Skeletal muscle tissue (tissue), 3 donors: ENCODE measurements at regions not wholly inside any gene's neighbourhood (a gene's known extent, or its start where the extent isn't known, plus 50 kb on each side); places are given as distances from the start of the nearest gene placed in this dataset.

ENCODE experiments used
- H3K27ac ChIP-seq: one replicate; pipeline ENCODE4 v1.7.0; 2013; ENCODE audit warnings: mild to moderate bottlenecking, low read depth, low read length, inconsistent platforms
- H3K27me3 ChIP-seq, 3 donors: one replicate each; pipeline ENCODE4 v1.7.0; 2013; ENCODE audit warnings: low read length in 3 of 3; ENCODE audit not compliant: control insufficient read depth in 3 of 3, insufficient read depth in 3 of 3
- H3K36me3 ChIP-seq, 3 donors: one replicate each; pipeline ENCODE4 v1.7.0; 2013; ENCODE audit warnings: low read length in 3 of 3; ENCODE audit not compliant: control insufficient read depth in 3 of 3, insufficient read depth in 3 of 3
- H3K4me1 ChIP-seq, 3 donors: one replicate each; pipeline ENCODE4 v1.7.0; 2013; ENCODE audit warnings: low read length in 3 of 3, mild to moderate bottlenecking in 3 of 3; ENCODE audit not compliant: control insufficient read depth in 3 of 3, insufficient read depth in 3 of 3
- H3K4me3 ChIP-seq, 3 donors: one replicate each; pipeline ENCODE4 v1.7.0; 2013; ENCODE audit warnings: low read length in 3 of 3
- H3K9ac ChIP-seq, 3 donors: one replicate each; pipeline ENCODE4 v1.7.0; 2013; ENCODE audit warnings: low read length in 3 of 3, mild to moderate bottlenecking in 3 of 3, moderate library complexity in 2 of 3, low read depth in 1 of 3
- H3K9me3 ChIP-seq, 3 donors: one replicate each; pipeline ENCODE4 v1.7.0; 2013; ENCODE audit warnings: low read length in 3 of 3; ENCODE audit not compliant: control insufficient read depth in 3 of 3
- donor health status: Osteomylitis.

DNA sequence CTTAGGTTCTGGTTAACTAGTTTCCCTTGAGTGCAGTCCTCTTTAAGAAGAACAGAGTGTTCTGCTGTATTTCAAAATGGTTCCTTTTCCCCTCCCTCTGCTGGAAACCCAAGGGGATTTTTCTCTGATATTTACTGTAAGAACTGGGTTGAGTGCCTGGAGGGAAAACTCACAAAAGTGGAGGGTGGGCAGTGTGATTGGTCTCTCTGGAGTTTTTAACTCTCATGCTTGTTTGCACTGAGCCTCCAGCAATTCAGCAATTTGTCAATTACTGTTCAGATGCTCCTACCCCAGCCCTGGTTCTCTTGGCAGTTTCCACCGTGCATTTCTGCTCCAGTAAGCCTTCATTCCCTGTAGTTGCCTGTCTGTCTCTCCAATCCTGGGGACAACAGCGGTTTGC is 273.4 kb upstream of the SORCS1 start:
- Histone ChIP-seq H3K4me3 (no peak overlapping the region), H3K27me3 (no peaks in the 10 kb centered on the region)

DNA sequence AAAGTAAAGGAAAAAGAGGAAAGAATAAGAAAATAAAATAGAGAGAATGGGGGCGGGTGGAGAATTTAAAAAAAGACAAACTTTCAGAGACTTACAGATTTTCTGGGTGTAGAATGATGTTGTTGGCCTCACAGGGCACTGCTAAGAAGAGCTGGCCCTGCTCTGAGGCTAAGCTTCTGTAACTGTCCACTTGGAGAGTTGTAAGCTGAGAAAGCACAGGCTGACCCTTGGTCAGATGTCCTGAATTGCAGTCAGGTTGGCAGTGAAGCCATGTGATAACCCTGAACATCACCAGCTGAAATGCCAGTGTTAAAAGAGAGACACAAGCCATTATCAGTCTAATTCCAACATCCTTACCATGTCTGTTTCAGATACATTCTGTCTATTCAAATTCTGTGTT is 272.1 kb upstream of the SORCS1 start:
- H3K4me3 ChIP-seq, result no peak overlapping the region
- H3K27me3 ChIP-seq, result no peaks in the 10 kb centered on the region
- H3K9ac ChIP-seq, result no peak overlapping the region
- no peaks in the 10 kb centered on the region for H3K9me3 ChIP-seq
- no peaks in the 10 kb centered on the region for H3K36me3 ChIP-seq
- no peak overlapping the region for H3K27ac ChIP-seq
- no peaks in the 10 kb centered on the region for H3K4me1 ChIP-seq

More for the DNA sequence above, 273.4 kb upstream of the SORCS1 start:
- Histone ChIP-seq H3K4me1 (no peaks in the 10 kb centered on the region), H3K9ac (no peak overlapping the region), H3K27ac (no peak overlapping the region), H3K36me3 (no peaks in the 10 kb centered on the region), H3K9me3 (no peaks in the 10 kb centered on the region)

DNA sequence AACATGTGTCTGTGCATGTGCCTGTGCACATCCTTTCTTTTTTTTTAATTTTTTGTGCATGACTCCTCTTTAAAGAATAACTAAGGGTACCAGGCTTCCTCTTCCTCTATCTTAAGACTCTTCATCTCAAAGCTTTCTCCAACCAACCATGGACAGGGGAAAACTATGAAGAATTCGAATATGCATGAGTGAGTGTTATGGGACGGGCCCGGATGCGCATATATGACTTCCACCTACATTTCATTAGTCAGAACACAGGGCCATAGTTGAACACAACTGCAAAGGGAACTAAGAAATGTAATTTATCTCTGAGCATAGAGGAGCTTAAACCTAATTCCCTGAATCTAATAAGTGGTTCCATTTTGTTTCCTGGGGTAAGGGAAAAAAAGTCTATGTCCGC is 270.3 kb upstream of the SORCS1 start:
- Histone ChIP-seq H3K36me3 (no peaks in the 10 kb centered on the region), H3K4me1 (no peaks in the 10 kb centered on the region), H3K27ac (no peak overlapping the region), H3K9ac (no peak overlapping the region), H3K9me3 (no peaks in the 10 kb centered on the region), H3K27me3 (no peaks in the 10 kb centered on the region), H3K4me3 (no peak overlapping the region)

DNA sequence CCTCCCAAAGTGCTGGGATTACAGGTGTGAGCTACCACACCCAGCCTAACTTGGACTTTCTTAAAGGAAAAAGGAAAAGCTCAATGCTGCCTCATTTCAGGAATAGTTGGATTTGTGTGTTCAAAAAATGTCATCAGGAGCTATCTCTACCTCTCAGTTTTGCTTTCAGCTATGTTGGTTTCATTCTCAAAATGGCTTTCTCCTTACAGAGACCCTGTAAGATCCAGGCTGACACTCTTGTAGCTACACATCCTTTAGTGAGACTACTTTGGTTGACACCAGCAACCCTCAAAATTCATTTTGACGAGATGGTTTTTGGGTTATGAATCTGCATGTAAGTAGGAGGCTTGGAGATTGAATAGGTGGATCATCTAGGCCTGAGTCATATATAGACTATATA is 269.7 kb upstream of the SORCS1 start:
- H3K4me1 ChIP-seq, result no peaks in the 10 kb centered on the region
- H3K27ac ChIP-seq, result no peak overlapping the region
- H3K4me3 ChIP-seq, result no peak overlapping the region
- no peaks in the 10 kb centered on the region for H3K36me3 ChIP-seq
- H3K9ac ChIP-seq, result no peak overlapping the region
- H3K27me3 ChIP-seq, result no peaks in the 10 kb centered on the region
- H3K9me3 ChIP-seq, result no peaks in the 10 kb centered on the region

DNA sequence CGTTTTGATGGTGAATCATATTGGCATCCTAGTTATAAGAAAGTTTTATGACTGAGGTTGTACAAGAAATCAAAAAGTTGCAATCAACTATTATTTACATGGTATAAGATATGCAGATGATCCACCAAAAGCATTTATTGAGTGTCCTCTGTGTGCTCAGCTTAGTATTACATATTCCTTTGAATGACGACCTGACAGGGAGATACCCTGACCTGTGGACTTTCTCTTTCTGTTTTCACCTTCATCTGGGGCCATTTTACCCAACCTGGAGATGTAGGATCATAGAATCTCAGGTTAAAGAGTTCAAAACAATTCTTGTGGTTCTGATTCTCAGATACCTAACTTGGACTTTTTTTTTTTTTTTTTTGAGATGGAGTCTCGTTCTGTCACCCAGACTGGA is 269.1 kb upstream of the SORCS1 start:
- H3K4me1 ChIP-seq, result no peaks in the 10 kb centered on the region
- no peaks in the 10 kb centered on the region for H3K36me3 ChIP-seq
- no peak overlapping the region for H3K27ac ChIP-seq
- H3K4me3 ChIP-seq, result no peak overlapping the region
- H3K9me3 ChIP-seq, result no peaks in the 10 kb centered on the region
- H3K27me3 ChIP-seq, result no peaks in the 10 kb centered on the region
- H3K9ac ChIP-seq, result no peak overlapping the region

DNA sequence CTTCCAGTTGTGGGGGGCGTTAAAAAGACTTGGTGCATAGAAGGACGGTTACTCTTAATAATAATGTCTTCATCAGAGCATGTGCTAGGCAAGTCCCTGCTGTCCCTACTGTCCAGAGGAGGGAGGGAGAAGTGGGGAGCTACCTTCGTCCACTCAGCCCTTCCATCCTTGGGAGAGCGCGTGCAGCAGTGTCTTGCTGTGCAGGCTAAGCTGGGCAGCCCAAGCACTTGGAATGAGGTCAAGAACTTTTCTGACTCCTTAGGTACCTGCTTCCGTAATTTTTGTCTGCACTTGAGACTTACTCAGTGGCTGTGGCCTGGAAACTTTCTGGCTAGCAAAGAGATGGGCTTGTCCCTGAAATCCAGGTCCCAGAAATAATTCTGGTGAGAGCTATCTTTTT is 265.9 kb upstream of the SORCS1 start:
- Histone ChIP-seq H3K36me3 (no peaks in the 10 kb centered on the region), H3K27ac (no peak overlapping the region), H3K27me3 (no peaks in the 10 kb centered on the region), H3K9ac (no peak overlapping the region), H3K9me3 (no peaks in the 10 kb centered on the region), H3K4me1 (peaks cover 0 to 4% (median 0%) of the 10 kb centered on the region in 3 donors), H3K4me3 (no peak overlapping the region)

DNA sequence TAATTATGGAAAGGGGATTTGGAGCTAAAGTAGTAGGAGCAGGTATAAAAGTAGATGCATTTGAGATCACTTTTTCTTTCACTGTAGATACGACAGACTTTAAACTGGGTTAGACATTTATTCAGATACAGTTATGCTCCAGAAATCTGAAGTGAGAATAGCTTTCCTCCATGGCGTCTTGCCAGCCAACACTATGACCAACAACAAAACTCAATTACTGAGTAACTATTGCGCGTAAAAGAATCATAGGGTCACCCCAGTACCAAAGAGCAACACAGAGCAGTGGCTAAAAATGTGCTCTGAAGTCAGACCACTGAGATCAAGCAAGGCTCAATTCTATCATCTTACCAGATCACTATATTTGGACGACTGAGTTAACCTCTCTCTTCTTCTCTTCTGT is 262.5 kb upstream of the SORCS1 start:
- Histone ChIP-seq H3K27me3 (no peaks in the 10 kb centered on the region), H3K4me1 (peaks cover 0 to 4% (median 0%) of the 10 kb centered on the region in 3 donors), H3K27ac (no peak overlapping the region), H3K9ac (no peak overlapping the region), H3K36me3 (no peaks in the 10 kb centered on the region), H3K9me3 (no peaks in the 10 kb centered on the region), H3K4me3 (no peak overlapping the region)

DNA sequence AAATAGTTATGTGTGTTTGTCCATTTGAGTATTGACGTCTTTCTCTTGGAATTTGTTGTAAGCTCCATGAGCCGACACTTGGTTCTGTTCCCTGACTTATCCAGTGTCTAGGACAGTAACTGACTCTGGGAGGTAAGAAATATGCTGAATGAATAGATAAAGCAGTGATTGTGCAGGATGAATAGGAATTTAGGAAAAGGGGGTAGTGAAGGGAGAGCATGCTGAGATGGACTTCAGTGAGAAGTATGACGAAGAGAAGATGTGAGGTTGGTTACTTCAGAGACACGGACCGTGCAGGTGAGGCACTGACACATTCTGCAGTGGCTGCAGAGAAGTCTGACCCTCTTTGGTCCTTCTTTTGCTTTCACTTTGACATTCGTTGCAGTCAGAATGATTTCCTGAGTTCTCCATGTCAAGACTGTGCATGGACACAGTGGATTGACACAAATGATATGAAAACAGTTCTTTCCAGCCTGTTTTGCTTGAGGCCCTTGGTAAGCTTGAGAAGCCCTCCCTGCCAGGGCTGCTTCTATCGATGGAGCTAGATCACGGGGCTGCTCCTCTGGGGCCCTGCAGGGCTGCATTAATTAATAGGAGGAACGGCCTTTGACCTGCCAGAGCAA is 261.5 kb upstream of the SORCS1 start:
- Histone ChIP-seq H3K4me1 (peaks cover 0 to 4% (median 0%) of the 10 kb centered on the region in 3 donors), H3K36me3 (no peaks in the 10 kb centered on the region), H3K27me3 (no peaks in the 10 kb centered on the region), H3K9ac (no peak overlapping the region), H3K4me3 (peak overlapping the region in 1 of 3 donors; percentile 22), H3K9me3 (no peaks in the 10 kb centered on the region), H3K27ac (no peak overlapping the region)

DNA sequence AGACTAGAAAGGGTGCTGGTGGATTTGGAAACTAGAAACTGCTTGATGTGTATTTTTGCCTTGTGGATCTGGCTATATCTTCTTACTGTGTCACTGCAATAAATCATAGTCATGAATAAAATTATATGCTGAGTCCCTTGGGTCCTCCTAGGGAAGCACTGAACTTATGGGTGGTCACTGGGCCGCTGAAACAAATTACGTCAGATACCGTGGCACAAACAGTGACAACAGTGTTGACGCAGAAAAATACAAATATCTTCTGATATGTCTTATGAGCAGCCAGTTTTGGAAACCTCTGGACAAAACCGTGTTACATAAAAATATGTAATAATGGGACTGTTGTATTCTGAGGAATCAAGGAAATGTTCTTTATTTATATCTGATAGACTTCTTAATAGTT is 260.1 kb upstream of the SORCS1 start:
- Histone ChIP-seq H3K9me3 (no peaks in the 10 kb centered on the region), H3K4me1 (peaks cover 0 to 4% (median 0%) of the 10 kb centered on the region in 3 donors), H3K4me3 (no peak overlapping the region), H3K9ac (no peak overlapping the region), H3K27ac (no peak overlapping the region), H3K36me3 (no peaks in the 10 kb centered on the region), H3K27me3 (no peaks in the 10 kb centered on the region)

DNA sequence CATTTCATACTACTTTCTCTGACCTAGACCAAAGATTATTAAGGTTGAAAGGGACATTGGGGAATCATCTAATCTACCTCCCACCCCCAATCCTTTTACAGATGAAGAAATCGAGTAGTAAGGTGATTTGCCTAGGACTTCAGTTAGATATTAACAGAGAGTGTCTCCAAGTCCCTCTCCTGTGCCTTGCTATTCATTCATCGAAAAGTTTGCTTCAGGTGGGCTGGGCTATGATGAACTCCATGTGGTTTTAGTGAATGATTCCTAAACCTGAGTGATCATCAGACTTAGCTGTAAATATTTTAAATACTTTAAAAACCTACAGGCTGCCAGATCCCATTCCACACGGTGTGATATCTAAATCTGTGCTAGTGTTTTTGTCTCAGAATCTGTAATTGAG is 259.4 kb upstream of the SORCS1 start:
- Histone ChIP-seq H3K9me3 (no peaks in the 10 kb centered on the region), H3K4me3 (no peak overlapping the region), H3K27ac (no peak overlapping the region), H3K36me3 (no peaks in the 10 kb centered on the region), H3K4me1 (peaks cover 0 to 4% (median 0%) of the 10 kb centered on the region in 3 donors), H3K27me3 (no peaks in the 10 kb centered on the region), H3K9ac (no peak overlapping the region)
